H1 (cell line): ENCODE measurements at regions not wholly inside any gene's neighbourhood (a gene's known extent, or its start where the extent isn't known, plus 50 kb on each side); places are given as distances from the start of the nearest gene placed in this dataset.

ENCODE experiments used
- CTCF ChIA-PET: fragments of 300-600 bp; sonication (Branson Sonifier 250); formaldehyde crosslinking; loops from one replicate; lab custom pipeline; 2021; ENCODE audit not compliant: partially characterized antibody; lab: Charles Lee
- POLR2A ChIA-PET: fragments of 300-600 bp; sonication (Branson Sonifier 250); formaldehyde crosslinking; loops from one replicate; lab custom pipeline; 2021; ENCODE audit warnings: inconsistent platforms; ENCODE audit not compliant: partially characterized antibody; lab: Charles Lee
- DNase-seq, 2 experiments: peaks; one replicate each; pipeline versions ENCODE4 v3.0.0 to v3.0.0-alpha.2; 2010 to 2022; ENCODE audit warnings: low spot score in 2 of 2, low read depth in 1 of 2, mixed read lengths in 1 of 2
- FAIRE-seq: peaks from 2 replicates; lab custom pipeline; 2011; peaks lifted over from hg19 to GRCh38; lab: Jason Lieb, UNC
- H2AFZ ChIP-seq: 2 replicates; pipeline ENCODE4 v1.8.1; 2012; ENCODE audit warnings: low read length, inconsistent platforms
- H2AK5ac ChIP-seq: 2 replicates; pipeline ENCODE4 v1.6.1; 2013; ENCODE audit warnings: low read depth, low read length
- H2BK120ac ChIP-seq: replicated peaks from 2 replicates; pipeline ENCODE3; 2013; ENCODE audit warnings: low read depth, low read length, inconsistent platforms
- H2BK12ac ChIP-seq: 2 replicates; pipeline ENCODE4 v1.6.1; 2013; ENCODE audit warnings: low read depth, low read length
- H2BK15ac ChIP-seq: 2 replicates; pipeline ENCODE4 v1.6.1; 2013; ENCODE audit warnings: low read length
- H2BK20ac ChIP-seq: 2 replicates; pipeline ENCODE4 v1.6.1; 2013; ENCODE audit warnings: low read length
- H2BK5ac ChIP-seq: 2 replicates; pipeline ENCODE4 v1.6.1; 2013; ENCODE audit warnings: low read depth, low read length
- H3K14ac ChIP-seq: 2 replicates; pipeline ENCODE4 v1.6.1; 2013; ENCODE audit warnings: inconsistent platforms; ENCODE audit not compliant: insufficient read length
- H3K18ac ChIP-seq: 2 replicates; pipeline ENCODE4 v1.6.1; 2013; ENCODE audit warnings: low read length; ENCODE audit errors: extremely low read depth
- H3K23ac ChIP-seq: 2 replicates; pipeline ENCODE4 v1.6.1; 2013; ENCODE audit warnings: inconsistent platforms; ENCODE audit not compliant: insufficient read length
- H3K23me2 ChIP-seq: 2 replicates; pipeline ENCODE4 v1.6.1; 2013; ENCODE audit warnings: low read depth, low read length
- H3K27ac ChIP-seq: 2 replicates; pipeline ENCODE4 v1.6.1; 2011; ENCODE audit warnings: low read depth, low read length, inconsistent platforms
- H3K27me3 ChIP-seq, 4 experiments: replicated peaks in 1 of 4; 1 replicate in 1 of 4; 2 replicates in 3 of 4; pipeline versions ENCODE4 v1.6.1 to v1.8.1; 2011 to 2013; ENCODE audit warnings: low read length in 3 of 4, mild to moderate bottlenecking in 3 of 4, inconsistent platforms in 2 of 4, mixed read lengths in 2 of 4, moderate library complexity in 1 of 4; ENCODE audit not compliant: control insufficient read depth in 3 of 4, insufficient read depth in 3 of 4; ENCODE audit errors: extremely low read depth in 1 of 4
- H3K36me3 ChIP-seq, 4 experiments: 2 replicates each; pipeline versions ENCODE4 v1.6.1 to v1.8.1; 2011 to 2013; ENCODE audit warnings: mild to moderate bottlenecking in 4 of 4, low read length in 3 of 4, moderate library complexity in 2 of 4, control low read depth in 1 of 4, inconsistent platforms in 1 of 4; ENCODE audit not compliant: insufficient read depth in 4 of 4, control insufficient read depth in 2 of 4
- H3K4ac ChIP-seq: replicated peaks from 2 replicates; pipeline ENCODE3; 2013; ENCODE audit warnings: low read length, low read depth, mixed read lengths, inconsistent platforms; ENCODE audit not compliant: insufficient read length
- H3K4me1 ChIP-seq, 4 experiments: replicated peaks in 1 of 4; 1 replicate in 1 of 4; 2 replicates in 3 of 4; pipeline versions ENCODE4 v1.6.1 to v1.8.1; 2011 to 2013; ENCODE audit warnings: low read length in 3 of 4, inconsistent platforms in 2 of 4, mixed read lengths in 1 of 4; ENCODE audit not compliant: insufficient read depth in 4 of 4, control insufficient read depth in 3 of 4
- H3K4me2 ChIP-seq, 2 experiments: 2 replicates each; pipeline versions ENCODE4 v1.6.1 to v1.8.1; 2011 to 2013; ENCODE audit warnings: low read depth in 2 of 2, low read length in 2 of 2, control low read depth in 1 of 2, inconsistent platforms in 1 of 2, mild to moderate bottlenecking in 1 of 2; ENCODE audit not compliant: insufficient read depth in 1 of 2
- H3K4me3 ChIP-seq, 4 experiments: fragments of 200-600, 300-600 bp in 1 of 4; sonication (generic), shearing (Covaris generic), sonication (Bioruptor Twin) in 1 of 4; 2 replicates each; pipeline versions ENCODE4 v1.5.1 to v1.8.1; 2011 to 2016; ENCODE audit warnings: low read length in 4 of 4, low read depth in 3 of 4, control low read depth in 2 of 4, inconsistent platforms in 2 of 4, mild to moderate bottlenecking in 2 of 4, mixed read lengths in 1 of 4, moderate library complexity in 1 of 4; ENCODE audit not compliant: insufficient read depth in 2 of 4; ENCODE audit errors: extremely low read depth in 1 of 4
- H3K56ac ChIP-seq: replicated peaks from 2 replicates; pipeline ENCODE3; 2013; ENCODE audit warnings: low read depth, mild to moderate bottlenecking, mixed read lengths, low read length, inconsistent platforms; ENCODE audit not compliant: insufficient read length
- H3K79me1 ChIP-seq: 2 replicates; pipeline ENCODE4 v1.6.1; 2013; ENCODE audit warnings: low read depth, low read length, control low read depth
- H3K79me2 ChIP-seq, 2 experiments: 2 replicates each; pipeline versions ENCODE4 v1.6.1 to v1.8.1; 2012 to 2013; ENCODE audit warnings: low read length in 2 of 2, mild to moderate bottlenecking in 2 of 2, inconsistent platforms in 1 of 2; ENCODE audit not compliant: insufficient read depth in 2 of 2, control insufficient read depth in 1 of 2
- H3K9ac ChIP-seq, 4 experiments: replicated peaks in 1 of 4; 1 replicate in 1 of 4; 2 replicates in 3 of 4; pipeline versions ENCODE4 v1.6.1 to v1.8.1; 2011 to 2013; ENCODE audit warnings: low read depth in 3 of 4, low read length in 3 of 4, control low read depth in 2 of 4, mild to moderate bottlenecking in 2 of 4, moderate library complexity in 2 of 4, inconsistent platforms in 1 of 4; ENCODE audit errors: extremely low read depth in 1 of 4
- H3K9me3 ChIP-seq, 2 experiments: 2 replicates each; pipeline versions ENCODE4 v1.6.1 to v1.8.1; 2012 to 2013; ENCODE audit warnings: mild to moderate bottlenecking in 2 of 2, moderate library complexity in 2 of 2, control low read depth in 1 of 2, inconsistent platforms in 1 of 2, low read depth in 1 of 2, low read length in 1 of 2, mixed read lengths in 1 of 2; ENCODE audit not compliant: insufficient read depth in 2 of 2
- H4K20me1 ChIP-seq, 2 experiments: replicated peaks in 1 of 2; 2 replicates each; pipeline versions ENCODE3 to v1.8.1; 2011 to 2013; ENCODE audit warnings: inconsistent platforms in 2 of 2, low read length in 2 of 2, mild to moderate bottlenecking in 1 of 2; ENCODE audit not compliant: insufficient read depth in 2 of 2, control insufficient read depth in 1 of 2
- H4K5ac ChIP-seq: 2 replicates; pipeline ENCODE4 v1.6.1; 2013; ENCODE audit warnings: low read length, low read depth, mixed read lengths, inconsistent platforms; ENCODE audit not compliant: insufficient read length
- H4K8ac ChIP-seq: 2 replicates; pipeline ENCODE4 v1.8.0; 2013; ENCODE audit warnings: mild to moderate bottlenecking, moderate library complexity, low read length, inconsistent platforms; ENCODE audit not compliant: insufficient read depth; ENCODE audit errors: extremely low read depth
- H4K91ac ChIP-seq: replicated peaks from 2 replicates; pipeline ENCODE3; 2013; ENCODE audit warnings: low read length, mixed read lengths, inconsistent platforms; ENCODE audit not compliant: insufficient read length
- CEBPB ChIP-seq: IDR thresholded peaks from 2 replicates; pipeline ENCODE4 v1.6.1; 2012; ENCODE audit warnings: low read depth, low read length
- CREB1 ChIP-seq: IDR thresholded peaks from 2 replicates; pipeline ENCODE4 v1.6.1; 2012; ENCODE audit warnings: inconsistent platforms
- JUND ChIP-seq: IDR thresholded peaks from 2 replicates; pipeline ENCODE4 v1.6.1; 2011; ENCODE audit warnings: mild to moderate bottlenecking, improper control_type of control experiment, low read length
- KDM4A ChIP-seq: IDR thresholded peaks from one replicate; pipeline ENCODE4 v1.7.1; 2012; ENCODE audit warnings: low read depth, mild to moderate bottlenecking, moderate library complexity, low read length, inconsistent platforms; ENCODE audit not compliant: severe bottlenecking
- KDM5A ChIP-seq: fragments of 200-600 bp; IDR thresholded peaks from 2 replicates; pipeline ENCODE4 v1.7.1; 2012; ENCODE audit warnings: mild to moderate bottlenecking, low read length, inconsistent platforms, mixed read lengths
- MAFK ChIP-seq: IDR thresholded peaks from 2 replicates; pipeline ENCODE4 v1.6.1; 2012; ENCODE audit warnings: low read depth, mild to moderate bottlenecking, improper control_type of control experiment, low read length
- POU5F1 ChIP-seq: IDR thresholded peaks from 2 replicates; pipeline ENCODE4 v1.6.1; 2011; ENCODE audit warnings: low read depth, mild to moderate bottlenecking, low read length, moderate library complexity
- RAD21 ChIP-seq, 2 experiments: IDR thresholded peaks in 1 of 2; conservative IDR thresholded peaks in 1 of 2; 2 replicates each; pipeline ENCODE4 v1.6.1; 2011; ENCODE audit warnings: low read depth in 2 of 2, low read length in 2 of 2, improper control_type of control experiment in 1 of 2, inconsistent platforms in 1 of 2, mild to moderate bottlenecking in 1 of 2, moderate library complexity in 1 of 2
- SP1 ChIP-seq: IDR thresholded peaks from 2 replicates; pipeline ENCODE4 v1.6.1; 2011; ENCODE audit warnings: low read depth, low read length
- SP4 ChIP-seq: IDR thresholded peaks from 2 replicates; pipeline ENCODE4 v1.6.1; 2012; ENCODE audit warnings: low read length, inconsistent platforms
- TBP ChIP-seq: IDR thresholded peaks from 2 replicates; pipeline ENCODE4 v1.6.1; 2011; ENCODE audit warnings: low read depth, low read length, improper control_type of control experiment
- TCF12 ChIP-seq: IDR thresholded peaks from 2 replicates; pipeline ENCODE4 v1.6.1; 2011; ENCODE audit warnings: low read depth, mild to moderate bottlenecking, low read length
- TF ChIP-seq, protein P1 (sequence below): IDR thresholded peaks from 2 replicates; pipeline ENCODE4 v1.6.1; 2012; ENCODE audit warnings: inconsistent platforms

DNA sequence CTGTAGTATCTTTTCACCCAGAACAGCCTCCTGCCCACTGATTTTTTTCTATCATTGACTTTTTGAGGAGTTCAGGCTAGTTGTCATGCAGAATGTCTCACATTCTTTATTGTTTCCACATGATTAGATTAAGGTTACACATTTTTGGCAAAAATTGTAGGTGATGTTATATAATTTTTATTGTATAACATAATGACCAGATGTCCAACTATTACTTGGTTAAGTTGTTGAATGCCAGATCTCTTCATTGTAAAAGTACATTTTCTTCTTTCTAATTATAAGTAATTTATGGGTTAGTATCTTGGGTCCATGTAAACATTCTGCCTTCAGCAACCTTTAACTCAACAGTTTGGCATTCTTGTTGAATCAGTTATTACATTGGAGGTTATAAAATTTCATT is 138.4 kb downstream of the POSTN start:
- no peak overlapping the region for H2BK120ac ChIP-seq
- CTCF ChIA-PET: no interaction called here
- H4K5ac ChIP-seq: no peak overlapping the region
- H3K79me1 ChIP-seq: no peaks in the 10 kb centered on the region
- no peaks in the 10 kb centered on the region for H3K9me3 ChIP-seq
- no peak for TF ChIP-seq TCF12
- TF ChIP-seq KDM5A: no peak
- TF ChIP-seq KDM4A: no peak
- TF ChIP-seq SP1: no peak
- no peak for TF ChIP-seq CEBPB
- no peak for TF ChIP-seq SP4
- TF ChIP-seq CREB1: no peak
- no peak for TF ChIP-seq TBP
- TF ChIP-seq POU5F1: no peak
- TF ChIP-seq RAD21 (IDR thresholded peaks at IDR 0.05 in 1 of 2, conservative IDR thresholded peaks at IDR 0.05 in 1 of 2; ENCODE audit: low read depth in 2 of 2, low read length in 2 of 2): no peak
- no peak for TF ChIP-seq MAFK
- TF ChIP-seq, protein P1, sequence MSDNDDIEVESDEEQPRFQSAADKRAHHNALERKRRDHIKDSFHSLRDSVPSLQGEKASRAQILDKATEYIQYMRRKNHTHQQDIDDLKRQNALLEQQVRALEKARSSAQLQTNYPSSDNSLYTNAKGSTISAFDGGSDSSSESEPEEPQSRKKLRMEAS: no peak
- no peak for TF ChIP-seq JUND
- no peak overlapping the region for H2AFZ ChIP-seq
- H2BK5ac ChIP-seq: no peak overlapping the region
- no peak overlapping the region for H3K14ac ChIP-seq
- H3K23ac ChIP-seq: no peak overlapping the region
- H3K36me3 ChIP-seq: no peaks in the 10 kb centered on the region
- no peak overlapping the region for H3K9ac ChIP-seq
- no peaks in the 10 kb centered on the region for H3K79me2 ChIP-seq
- DNase-seq: no peak
- POLR2A ChIA-PET: no interaction called here
- no peak overlapping the region for H4K8ac ChIP-seq
- H2AK5ac ChIP-seq: no peak overlapping the region
- no peaks in the 10 kb centered on the region for H4K20me1 ChIP-seq
- no peak overlapping the region for H3K4me3 ChIP-seq
- no peak overlapping the region for H2BK20ac ChIP-seq
- no peak overlapping the region for H4K91ac ChIP-seq
- H3K4me1 ChIP-seq: no peaks in the 10 kb centered on the region
- H3K27me3 ChIP-seq: no peaks in the 10 kb centered on the region
- H3K4ac ChIP-seq: no peak overlapping the region
- FAIRE-seq: no peak
- no peak overlapping the region for H2BK15ac ChIP-seq
- no peaks in the 10 kb centered on the region for H3K23me2 ChIP-seq
- no peak overlapping the region for H3K18ac ChIP-seq
- no peak overlapping the region for H3K56ac ChIP-seq
- no peak overlapping the region for H2BK12ac ChIP-seq
- H3K27ac ChIP-seq: no peak overlapping the region
- no peak overlapping the region for H3K4me2 ChIP-seq
